CD4-positive, alpha-beta T cell treated with Interleukin-4 for 1 hour (primary cell): ENCODE measurements at regions not wholly inside any gene's neighbourhood (a gene's known extent, or its start where the extent isn't known, plus 50 kb on each side); places are given as distances from the start of the nearest gene placed in this dataset.

ENCODE experiments used
- DNase-seq, 2 donors: peaks; one replicate each; pipeline ENCODE4 v3.0.0-alpha.2; 2020 to 2022

DNA sequence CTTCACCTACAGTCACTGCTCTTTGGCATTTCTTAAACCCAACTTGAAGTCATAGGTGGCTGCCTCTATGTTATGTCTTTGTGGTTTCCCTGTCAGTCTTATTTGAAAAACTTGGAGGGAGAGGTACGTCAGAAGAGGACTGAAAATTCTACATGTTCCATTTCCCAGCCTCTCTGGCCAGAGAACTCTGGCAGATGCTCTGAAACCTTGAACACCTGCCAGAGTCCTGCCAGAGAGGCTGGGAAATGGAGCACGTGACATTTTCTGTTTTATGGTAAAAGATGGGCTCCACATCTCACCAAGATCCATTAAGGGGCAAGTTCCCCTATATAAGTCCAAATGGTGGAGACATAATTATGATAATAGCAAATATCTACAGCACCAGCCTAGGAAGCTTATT lies 99.5 kb downstream of the MAFB start:
- DNase-seq: no peak

DNA sequence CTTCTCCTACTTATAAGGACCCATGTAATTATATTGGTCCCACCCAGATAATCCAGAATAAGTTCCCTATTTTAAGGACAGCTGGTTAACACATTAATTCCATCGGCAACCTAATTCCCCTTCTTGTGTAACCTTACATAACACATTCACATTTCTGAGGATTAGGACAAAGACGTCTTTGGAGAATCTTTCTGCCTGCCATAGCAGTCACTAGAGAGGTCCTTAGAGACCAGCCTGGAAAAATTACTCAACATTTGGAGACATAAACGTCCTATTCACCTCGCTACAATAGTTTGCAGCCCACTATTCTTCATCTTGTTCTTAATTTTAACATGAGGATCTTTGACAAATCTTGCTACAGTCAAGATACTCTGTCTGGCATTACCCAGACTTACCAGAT lies 100.1 kb downstream of the MAFB start:
- DNase-seq: no peak

DNA sequence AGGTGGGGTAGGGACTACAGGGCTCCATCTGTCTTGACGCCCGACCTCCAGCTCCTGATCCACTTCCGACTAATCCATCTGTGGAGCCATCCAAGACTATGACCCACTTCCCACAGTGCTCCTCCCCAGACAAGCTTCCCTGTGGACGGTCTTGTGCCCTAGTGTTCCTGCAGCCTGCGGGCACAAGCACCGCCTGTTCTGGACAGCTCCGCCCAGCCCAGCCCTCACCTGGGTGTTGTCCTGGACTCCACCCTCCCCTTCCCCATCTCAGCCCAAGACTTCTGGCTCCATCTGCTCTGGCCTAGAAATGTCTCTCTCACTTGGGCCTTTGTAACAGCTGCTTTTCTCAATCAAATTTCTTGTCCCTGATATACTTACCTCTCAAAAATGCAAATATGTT lies 102.0 kb downstream of the MAFB start:
- no peak for DNase-seq

DNA sequence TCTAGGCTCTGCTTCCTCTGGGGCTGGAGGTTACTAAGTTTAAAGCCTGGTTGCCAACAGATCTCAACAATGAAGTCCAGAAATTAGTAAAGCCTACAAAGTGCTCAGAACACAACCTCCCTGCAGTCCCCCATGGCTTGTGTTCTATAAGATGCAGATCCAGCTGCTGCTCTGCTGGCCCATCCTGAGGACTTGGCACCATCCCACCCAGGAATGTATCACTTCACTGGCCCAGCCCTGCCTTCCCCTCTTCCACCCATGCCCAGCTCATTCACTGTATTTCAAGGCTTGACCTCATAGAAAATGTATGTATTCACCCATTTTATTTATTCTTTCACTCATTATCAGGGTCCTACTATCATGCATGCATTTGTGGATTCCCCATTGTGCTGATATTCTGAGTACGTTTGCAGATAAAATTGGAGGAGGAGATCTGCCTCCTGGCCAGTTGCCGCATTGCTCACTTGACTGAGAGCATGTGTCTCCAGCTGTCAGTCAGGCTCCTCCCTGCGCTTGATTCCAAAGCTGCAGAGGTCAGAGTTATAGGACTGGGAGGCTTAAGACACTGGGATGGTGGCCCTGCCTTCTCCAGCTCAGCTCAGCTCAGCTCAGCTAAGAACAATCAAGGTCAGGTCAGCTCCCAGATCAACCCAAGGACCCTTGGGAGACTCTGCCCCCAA lies 104.8 kb downstream of the MAFB start:
- no peak for DNase-seq

- no peak for DNase-seq
These were observed 105.4 kb downstream of the MAFB start for GRCh38 chr20:40583636-40584035.

- peak in 1 of 2 donors; percentile 24 for DNase-seq
These were observed 105.8 kb downstream of the MAFB start for GRCh38 chr20:40583205-40583604.

DNA sequence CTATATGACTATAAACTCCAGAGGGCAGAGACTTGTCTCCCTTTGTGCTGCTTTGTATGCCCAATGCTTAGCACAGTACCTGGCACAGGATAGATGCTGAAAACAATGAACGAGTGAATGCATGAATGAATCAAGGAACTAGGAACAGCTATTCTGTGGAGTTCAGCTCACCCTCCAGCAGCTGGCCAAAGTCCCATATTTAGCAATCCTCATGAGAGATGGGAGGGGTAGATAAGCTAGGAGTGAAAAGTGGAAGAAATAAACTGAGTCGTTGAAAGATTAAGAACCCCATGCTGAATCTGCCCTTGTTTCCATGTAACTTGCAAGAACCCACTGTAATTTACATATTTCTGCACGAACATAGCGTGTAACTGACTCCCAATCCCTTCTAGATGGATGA lies 106.5 kb downstream of the MAFB start:
- no peak for DNase-seq

DNA sequence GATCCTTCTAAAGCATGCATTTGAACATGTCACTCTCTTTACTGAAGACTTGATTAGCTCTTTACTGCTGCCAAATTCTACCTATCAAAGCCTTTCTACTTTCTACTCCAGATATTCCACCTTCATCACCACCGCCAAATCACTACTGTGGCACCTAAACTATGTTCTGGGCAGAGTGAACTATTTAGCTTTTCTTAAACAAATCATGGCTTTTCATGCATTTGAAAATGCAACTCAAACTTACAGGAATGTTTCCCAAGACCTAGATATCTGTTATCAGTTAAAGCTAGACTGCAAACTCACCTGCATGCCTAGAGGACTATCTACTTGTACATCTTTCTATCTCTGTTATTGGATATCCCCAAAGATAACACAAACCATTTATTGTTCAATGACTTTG lies 109.3 kb downstream of the MAFB start:
- no peak for DNase-seq

DNA sequence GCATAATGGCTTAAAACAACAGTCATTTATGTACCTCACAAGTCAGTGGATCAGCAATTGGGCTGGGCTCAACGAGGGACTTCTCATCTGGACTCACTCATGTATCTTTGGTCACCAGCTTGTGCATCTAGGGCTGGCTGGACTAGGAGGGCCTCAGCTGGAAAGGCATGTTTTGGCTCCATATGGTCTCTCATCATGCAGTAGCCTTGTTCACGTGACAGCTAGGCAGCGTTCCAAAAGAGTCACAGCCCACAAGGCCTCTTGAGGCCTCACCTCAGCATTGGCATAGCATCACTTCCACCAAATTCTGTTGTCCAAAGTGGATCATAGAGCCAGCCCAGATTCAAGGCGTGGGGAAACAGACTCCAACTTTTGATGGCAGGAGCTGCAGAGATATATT lies 110.1 kb downstream of the MAFB start:
- DNase-seq: no peak

GRCh38 chr20:40575851-40576250 lies 113.2 kb downstream of the MAFB start:
- no peak for DNase-seq

DNA sequence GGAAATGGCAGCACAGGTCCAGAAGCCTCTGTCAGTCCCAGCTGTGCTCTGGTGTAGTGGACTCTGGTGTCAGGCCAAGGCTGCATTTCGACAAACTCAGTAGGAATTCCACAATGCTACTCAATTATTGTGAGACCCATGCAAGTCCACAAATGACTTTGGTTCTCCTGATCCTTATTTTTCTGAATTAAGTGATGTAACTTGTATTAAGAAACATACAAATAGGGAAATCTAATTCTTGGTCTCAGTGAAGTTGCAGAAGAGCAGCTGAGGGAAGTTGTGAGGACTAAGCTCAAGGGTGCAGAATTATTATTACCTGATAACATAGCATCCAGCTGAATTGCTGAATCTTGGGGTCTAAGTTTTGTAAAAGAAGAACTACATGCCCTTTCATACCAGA lies 116.8 kb downstream of the MAFB start:
- DNase-seq: no peak

DNA sequence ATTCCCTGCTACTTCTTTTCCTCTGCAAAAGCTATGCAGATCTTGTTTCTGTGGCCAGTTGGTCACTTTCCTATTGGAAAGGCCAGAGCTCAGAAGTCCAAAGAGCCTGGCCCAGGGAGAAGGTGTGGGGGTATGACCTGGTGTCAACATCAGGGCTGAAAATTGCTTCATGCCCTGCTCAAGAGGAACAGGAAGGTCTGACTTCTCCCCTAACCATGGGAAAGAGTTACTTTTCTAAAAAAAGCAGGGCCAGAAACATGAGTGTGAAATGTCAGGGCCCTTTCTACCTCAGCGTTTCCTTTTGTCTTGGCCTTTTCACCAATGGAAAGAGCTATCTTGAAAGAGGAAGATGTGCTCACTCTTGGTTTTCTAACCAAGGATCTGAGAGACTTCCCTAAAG lies 117.4 kb downstream of the MAFB start:
- DNase-seq: peak in 1 of 2 donors; percentile 40

GRCh38 chr20:40568200-40568599 lies 120.8 kb downstream of the MAFB start:
- no peak for DNase-seq

DNA sequence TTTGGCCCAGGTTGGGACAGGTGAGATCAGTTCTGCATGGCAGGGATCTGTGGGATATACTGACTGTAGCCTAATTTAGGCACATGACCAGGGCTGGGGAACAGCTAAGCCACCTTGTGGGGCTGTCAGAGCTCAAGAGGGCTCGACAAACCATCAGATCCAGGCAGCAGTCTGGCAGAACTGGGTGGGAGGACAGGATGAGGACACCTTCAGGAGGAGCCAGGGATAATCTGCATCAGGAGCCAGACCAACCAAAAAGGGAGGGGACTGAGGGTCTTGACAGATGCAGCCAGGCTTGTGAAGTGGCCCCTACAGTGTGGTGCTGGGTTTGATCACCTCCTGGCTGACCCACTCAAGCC lies 123.4 kb downstream of the MAFB start:
- no peak for DNase-seq

GRCh38 chr20:40565001-40565681 lies 123.9 kb downstream of the MAFB start:
- no peak for DNase-seq

DNA sequence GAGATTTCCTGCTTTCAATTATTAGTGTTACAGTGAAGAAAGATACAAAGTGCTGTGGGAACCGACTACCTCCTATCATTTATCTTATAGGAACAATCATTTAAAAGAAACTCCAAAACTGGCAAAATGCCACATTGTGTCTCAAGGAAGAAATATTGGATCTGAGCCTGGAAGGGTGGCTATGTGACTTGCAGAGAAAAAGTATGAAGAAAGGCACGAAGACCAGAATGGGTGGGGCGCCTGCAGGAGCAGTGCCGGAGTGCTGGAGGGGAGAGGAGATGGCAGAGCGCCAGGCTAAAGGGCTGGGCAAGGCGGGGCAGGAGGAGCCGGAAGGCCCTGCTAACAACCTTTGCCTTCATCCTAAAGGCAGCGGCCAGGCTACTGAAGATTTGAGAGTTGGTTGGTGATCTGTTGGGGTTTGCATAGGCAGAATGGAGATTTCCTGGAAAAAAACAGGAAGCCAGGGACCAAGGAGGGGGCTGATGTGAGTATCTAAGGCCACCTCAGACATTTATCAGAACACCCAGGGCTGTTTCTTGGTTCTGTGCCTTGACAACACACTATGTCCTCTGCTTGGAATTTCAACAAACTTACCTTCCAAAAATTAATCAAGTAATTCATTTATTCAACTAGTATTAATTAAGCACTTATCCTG lies 125.6 kb downstream of the MAFB start:
- DNase-seq: no peak

DNA sequence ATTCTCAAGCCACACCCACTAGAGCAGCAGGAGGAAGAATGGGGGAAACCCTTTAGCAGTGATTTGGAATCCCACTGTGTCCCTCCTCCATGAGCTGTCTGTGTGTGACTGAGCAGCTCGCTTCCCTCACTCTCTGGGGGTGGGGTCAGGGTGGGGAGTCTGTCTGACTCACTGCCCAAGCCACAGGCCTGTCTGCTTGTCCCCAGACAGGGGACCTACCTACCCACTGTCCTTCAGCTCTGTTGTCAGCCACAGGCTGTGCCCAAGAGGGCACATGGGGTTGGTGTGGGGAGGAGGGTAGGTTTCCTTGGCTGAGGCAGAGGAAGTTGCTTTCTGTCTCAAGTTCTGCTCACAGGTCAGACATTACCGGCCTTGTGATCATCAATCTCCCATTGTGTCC lies 127.0 kb downstream of the MAFB start:
- peak; percentile 2 to 75 for DNase-seq

DNA sequence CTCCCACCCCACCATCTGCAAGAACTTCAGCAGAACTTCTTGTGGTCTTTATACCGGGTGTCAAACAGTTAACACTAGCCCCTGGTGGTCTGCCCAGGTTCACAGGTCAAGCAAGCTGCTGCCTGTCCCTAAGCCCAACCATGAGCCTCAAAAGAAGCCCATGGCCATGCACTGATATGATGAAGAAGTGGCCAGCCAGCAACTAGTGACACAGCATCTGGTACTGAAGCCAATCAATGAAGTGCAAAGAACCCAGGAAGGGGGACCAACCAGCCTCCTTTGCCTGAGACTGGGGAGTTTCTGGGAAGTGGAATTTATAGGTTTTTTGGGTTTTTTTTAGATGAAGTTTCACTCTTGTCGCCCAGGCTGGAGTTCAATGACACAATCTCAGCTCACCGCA lies 127.8 kb downstream of the MAFB start:
- no peak for DNase-seq

- no peak for DNase-seq
These were observed 130.8 kb downstream of the MAFB start for GRCh38 chr20:40558212-40558611.

DNA sequence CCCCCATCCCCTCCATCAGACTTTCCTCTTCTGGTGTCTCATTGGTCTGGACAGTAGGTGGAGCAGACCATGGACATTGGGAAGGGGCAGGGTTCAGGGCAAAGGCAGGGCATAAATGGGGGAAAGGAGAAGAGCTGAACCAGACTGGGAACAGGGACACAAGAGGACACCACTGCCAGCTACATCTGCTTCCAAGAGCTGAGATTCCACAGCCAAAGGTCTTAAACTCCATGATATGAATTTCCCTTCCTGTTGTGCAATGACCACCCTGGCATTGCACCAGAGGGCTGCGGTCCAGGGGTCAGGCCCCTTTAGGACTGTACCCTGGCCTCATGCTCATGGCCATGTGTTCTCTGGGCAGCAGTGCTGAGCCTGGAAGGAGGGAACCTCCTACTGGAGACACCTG lies 137.9 kb downstream of the MAFB start:
- no peak for DNase-seq

DNA sequence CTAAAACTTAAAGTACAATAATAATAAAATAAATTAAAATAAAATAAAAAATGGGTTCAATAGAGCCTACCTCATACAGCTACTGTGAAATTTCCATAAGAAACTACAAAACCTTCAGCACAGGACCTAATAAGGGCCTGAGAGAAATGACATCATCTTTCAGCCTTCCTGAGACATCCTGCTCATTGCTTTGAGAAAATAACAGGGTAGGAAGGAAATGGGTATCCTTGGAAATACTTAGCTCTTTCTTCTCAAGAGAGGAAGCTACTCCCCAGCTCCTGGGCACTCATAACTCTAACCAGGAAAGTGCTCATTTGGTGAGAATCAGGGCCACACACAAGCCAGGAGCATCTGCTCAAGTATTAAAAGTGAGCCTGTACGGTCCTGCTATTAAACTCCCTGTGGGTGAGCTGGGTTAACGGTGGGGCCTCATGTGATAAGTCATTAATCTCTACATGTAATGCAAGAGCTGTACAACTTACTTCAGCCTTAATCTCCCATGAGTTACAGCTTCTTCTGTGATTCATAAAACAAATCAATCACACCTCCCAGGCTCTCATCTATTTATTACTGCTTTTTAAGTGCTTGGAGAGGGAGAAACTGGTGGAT lies 141.4 kb downstream of the MAFB start:
- DNase-seq: no peak

DNA sequence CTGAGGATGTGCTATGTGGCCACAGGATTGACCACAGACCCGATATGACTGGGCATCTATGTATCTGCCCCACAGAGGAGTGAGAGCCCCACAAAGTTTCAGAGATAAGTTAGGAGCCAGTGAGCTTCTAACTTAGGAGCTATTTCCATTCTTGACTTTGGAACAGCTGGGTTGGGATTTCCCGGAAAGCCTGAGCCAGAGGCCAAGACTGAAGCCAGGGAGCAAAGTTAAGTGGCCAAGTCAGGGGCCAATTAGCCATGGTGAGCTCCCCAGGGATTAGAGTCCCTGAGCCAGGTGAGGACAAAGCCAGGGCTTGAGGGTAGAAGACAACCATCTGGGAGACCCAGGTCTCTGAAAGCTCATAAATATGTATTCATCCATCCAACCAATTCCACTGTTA lies 143.6 kb downstream of the MAFB start:
- no peak for DNase-seq

- DNase-seq: no peak
These were observed 147.0 kb downstream of the MAFB start for GRCh38 chr20:40542065-40542464.

DNA sequence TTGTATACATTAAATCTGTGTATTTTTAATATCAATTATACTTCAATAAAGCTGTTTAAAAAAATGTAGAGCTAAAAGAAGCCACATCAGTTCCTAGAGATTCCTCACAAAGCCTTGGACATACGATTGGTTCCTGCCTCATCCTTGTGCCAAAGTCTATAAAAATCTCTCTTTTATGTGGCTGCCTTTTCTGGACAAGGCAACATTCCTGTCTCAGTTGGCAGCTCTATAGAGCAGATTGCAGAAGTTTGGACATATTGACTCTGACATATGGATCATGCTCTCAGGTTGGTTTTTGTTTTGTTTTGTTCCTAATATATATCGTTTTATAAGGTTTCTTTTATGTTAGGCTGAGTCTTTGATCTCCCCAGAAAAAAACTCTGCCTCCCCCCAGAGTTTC lies 148.9 kb downstream of the MAFB start:
- DNase-seq: no peak
